ENCODE measurements at regions not wholly inside any gene's neighbourhood (a gene's known extent, or its start where the extent isn't known, plus 50 kb on each side); places are given as distances from the start of the nearest gene placed in this dataset.
A peak's percentile ranks its signal among the peaks of the same experiment; 100 is the strongest.

- no peak for DNase-seq (ENCODE audit: low spot score)
- H3K27ac Mint-ChIP-seq = no peak overlapping the region
- H3K36me3 Mint-ChIP-seq (ENCODE audit: low read depth) = no peaks in the 10 kb centered on the region
- H3K4me3 Mint-ChIP-seq (ENCODE audit: low read depth) = no peak overlapping the region
- H3K27me3 Mint-ChIP-seq (ENCODE audit: low read depth) = peaks cover 7% of the 10 kb centered on the region
- no peaks in the 10 kb centered on the region for H3K4me1 Mint-ChIP-seq (ENCODE audit: low read depth)
- intact Hi-C loops (cut with micrococcal nuclease) = no loop called here
- H3K9me3 Mint-ChIP-seq = no peaks in the 10 kb centered on the region
Measured at GRCh38 chr22:20648306-20648903, 125.5 kb upstream of the SERPIND1 start.

GRCh38 chr22:20650294-20651207 lies 123.4 kb upstream of the SERPIND1 start:
- no peak overlapping the region for H3K27ac Mint-ChIP-seq
- DNase-seq (ENCODE audit: low spot score) = peak; percentile 0
- no peaks in the 10 kb centered on the region for H3K4me1 Mint-ChIP-seq (ENCODE audit: low read depth)
- no peaks in the 10 kb centered on the region for H3K36me3 Mint-ChIP-seq (ENCODE audit: low read depth)
- peaks cover 5% of the 10 kb centered on the region for H3K27me3 Mint-ChIP-seq (ENCODE audit: low read depth)
- no peak overlapping the region for H3K4me3 Mint-ChIP-seq (ENCODE audit: low read depth)
- no peaks in the 10 kb centered on the region for H3K9me3 Mint-ChIP-seq
- intact Hi-C loops (cut with micrococcal nuclease) = no loop called here

GRCh38 chr22:20651286-20651685 lies 122.6 kb upstream of the SERPIND1 start:
- Mint-ChIP-seq H3K36me3 (ENCODE audit: low read depth) (no peaks in the 10 kb centered on the region), H3K27ac (no peak overlapping the region), H3K9me3 (no peaks in the 10 kb centered on the region), H3K4me1 (ENCODE audit: low read depth) (no peaks in the 10 kb centered on the region), H3K4me3 (ENCODE audit: low read depth) (no peak overlapping the region), H3K27me3 (ENCODE audit: low read depth) (peaks cover 6% of the 10 kb centered on the region)
- intact Hi-C loops (cut with micrococcal nuclease) = no loop called here
- no peak for DNase-seq (ENCODE audit: low spot score)

- no peak for DNase-seq (ENCODE audit: low spot score)
- no peaks in the 10 kb centered on the region for H3K4me1 Mint-ChIP-seq (ENCODE audit: low read depth)
- H3K27me3 Mint-ChIP-seq (ENCODE audit: low read depth) = peaks cover 6% of the 10 kb centered on the region
- no peak overlapping the region for H3K4me3 Mint-ChIP-seq (ENCODE audit: low read depth)
- H3K27ac Mint-ChIP-seq = no peak overlapping the region
- intact Hi-C loops (cut with micrococcal nuclease) = no loop called here
- no peaks in the 10 kb centered on the region for H3K9me3 Mint-ChIP-seq
- H3K36me3 Mint-ChIP-seq (ENCODE audit: low read depth) = no peaks in the 10 kb centered on the region
Measured at GRCh38 chr22:20652130-20652529, 121.8 kb upstream of the SERPIND1 start.

- Mint-ChIP-seq H3K9me3 (no peaks in the 10 kb centered on the region), H3K27me3 (ENCODE audit: low read depth) (peaks cover 9% of the 10 kb centered on the region), H3K27ac (no peak overlapping the region), H3K4me3 (ENCODE audit: low read depth) (no peak overlapping the region), H3K4me1 (ENCODE audit: low read depth) (no peaks in the 10 kb centered on the region), H3K36me3 (ENCODE audit: low read depth) (no peaks in the 10 kb centered on the region)
- intact Hi-C loops (cut with micrococcal nuclease) = no loop called here
- DNase-seq (ENCODE audit: low spot score) = no peak
Measured at GRCh38 chr22:20652582-20652981, 121.3 kb upstream of the SERPIND1 start.

- Mint-ChIP-seq H3K27me3 (ENCODE audit: low read depth) (peaks cover 15% of the 10 kb centered on the region), H3K36me3 (ENCODE audit: low read depth) (no peaks in the 10 kb centered on the region), H3K9me3 (no peaks in the 10 kb centered on the region), H3K4me1 (ENCODE audit: low read depth) (no peaks in the 10 kb centered on the region), H3K27ac (peak overlapping the region; percentile 12), H3K4me3 (ENCODE audit: low read depth) (no peak overlapping the region)
- intact Hi-C loops (cut with micrococcal nuclease) = no loop called here
- DNase-seq (ENCODE audit: low spot score) = peak; percentile 2
Measured at GRCh38 chr22:20653012-20653794, 120.7 kb upstream of the SERPIND1 start.

GRCh38 chr22:20653795-20654342 lies 120.0 kb upstream of the SERPIND1 start:
- H3K9me3 Mint-ChIP-seq = no peaks in the 10 kb centered on the region
- no peaks in the 10 kb centered on the region for H3K36me3 Mint-ChIP-seq (ENCODE audit: low read depth)
- H3K27ac Mint-ChIP-seq = no peak overlapping the region
- no peaks in the 10 kb centered on the region for H3K4me1 Mint-ChIP-seq (ENCODE audit: low read depth)
- no peak overlapping the region for H3K4me3 Mint-ChIP-seq (ENCODE audit: low read depth)
- intact Hi-C loops (cut with micrococcal nuclease) = no loop called here
- peaks cover 22% of the 10 kb centered on the region for H3K27me3 Mint-ChIP-seq (ENCODE audit: low read depth)
- no peak for DNase-seq (ENCODE audit: low spot score)

- DNase-seq (ENCODE audit: low spot score) = no peak
- intact Hi-C loops (cut with micrococcal nuclease) = no loop called here
- peaks cover 29% of the 10 kb centered on the region for H3K27me3 Mint-ChIP-seq (ENCODE audit: low read depth)
- H3K36me3 Mint-ChIP-seq (ENCODE audit: low read depth) = no peaks in the 10 kb centered on the region
- no peak overlapping the region for H3K27ac Mint-ChIP-seq
- H3K9me3 Mint-ChIP-seq = no peaks in the 10 kb centered on the region
- no peak overlapping the region for H3K4me3 Mint-ChIP-seq (ENCODE audit: low read depth)
- H3K4me1 Mint-ChIP-seq (ENCODE audit: low read depth) = no peaks in the 10 kb centered on the region
Measured at GRCh38 chr22:20654343-20655208, 119.3 kb upstream of the SERPIND1 start.

- no peak for DNase-seq (ENCODE audit: low spot score)
- H3K4me3 Mint-ChIP-seq (ENCODE audit: low read depth) = no peak overlapping the region
- H3K27me3 Mint-ChIP-seq (ENCODE audit: low read depth) = peaks cover 38% of the 10 kb centered on the region
- H3K4me1 Mint-ChIP-seq (ENCODE audit: low read depth) = no peaks in the 10 kb centered on the region
- no peaks in the 10 kb centered on the region for H3K36me3 Mint-ChIP-seq (ENCODE audit: low read depth)
- no peak overlapping the region for H3K27ac Mint-ChIP-seq
- intact Hi-C loops (cut with micrococcal nuclease) = no loop called here
- H3K9me3 Mint-ChIP-seq = no peaks in the 10 kb centered on the region
Measured at GRCh38 chr22:20655623-20656022, 118.3 kb upstream of the SERPIND1 start.

- intact Hi-C loops (cut with micrococcal nuclease) = no loop called here
- Mint-ChIP-seq H3K36me3 (ENCODE audit: low read depth) (no peaks in the 10 kb centered on the region), H3K9me3 (no peaks in the 10 kb centered on the region), H3K4me1 (ENCODE audit: low read depth) (no peaks in the 10 kb centered on the region), H3K4me3 (ENCODE audit: low read depth) (no peak overlapping the region), H3K27ac (no peak overlapping the region), H3K27me3 (ENCODE audit: low read depth) (peaks cover 42% of the 10 kb centered on the region)
- DNase-seq (ENCODE audit: low spot score) = no peak
Measured at GRCh38 chr22:20656516-20656901, 117.4 kb upstream of the SERPIND1 start.

- DNase-seq (ENCODE audit: low spot score) = no peak
- Mint-ChIP-seq H3K27ac (no peak overlapping the region), H3K4me3 (ENCODE audit: low read depth) (no peak overlapping the region), H3K36me3 (ENCODE audit: low read depth) (no peaks in the 10 kb centered on the region), H3K4me1 (ENCODE audit: low read depth) (no peaks in the 10 kb centered on the region), H3K27me3 (ENCODE audit: low read depth) (peaks cover 43% of the 10 kb centered on the region), H3K9me3 (no peaks in the 10 kb centered on the region)
- intact Hi-C loops (cut with micrococcal nuclease) = no loop called here
Measured at GRCh38 chr22:20656902-20657836, 116.7 kb upstream of the SERPIND1 start.

Data from activated T-helper 2 cell treated with anti-CD3 and anti-CD28 coated beads, Interferon-gamma antibody, Interleukin-2, Interleukin-4, amounts not matched to agents 10 μg/mL and 5 μg/mL and 100 μg/mL, durations not matched to agents 14 hours and 24 hours and 36 hours (primary cell).